Myocyte (in vitro differentiated cells): ENCODE measurements at regions not wholly inside any gene's neighbourhood (a gene's known extent, or its start where the extent isn't known, plus 50 kb on each side); places are given as distances from the start of the nearest gene placed in this dataset.

Experiments
- DNase-seq: peaks from one replicate; pipeline ENCODE4 v3.0.0-alpha.2; 2012; ENCODE audit warnings: low read depth

DNA sequence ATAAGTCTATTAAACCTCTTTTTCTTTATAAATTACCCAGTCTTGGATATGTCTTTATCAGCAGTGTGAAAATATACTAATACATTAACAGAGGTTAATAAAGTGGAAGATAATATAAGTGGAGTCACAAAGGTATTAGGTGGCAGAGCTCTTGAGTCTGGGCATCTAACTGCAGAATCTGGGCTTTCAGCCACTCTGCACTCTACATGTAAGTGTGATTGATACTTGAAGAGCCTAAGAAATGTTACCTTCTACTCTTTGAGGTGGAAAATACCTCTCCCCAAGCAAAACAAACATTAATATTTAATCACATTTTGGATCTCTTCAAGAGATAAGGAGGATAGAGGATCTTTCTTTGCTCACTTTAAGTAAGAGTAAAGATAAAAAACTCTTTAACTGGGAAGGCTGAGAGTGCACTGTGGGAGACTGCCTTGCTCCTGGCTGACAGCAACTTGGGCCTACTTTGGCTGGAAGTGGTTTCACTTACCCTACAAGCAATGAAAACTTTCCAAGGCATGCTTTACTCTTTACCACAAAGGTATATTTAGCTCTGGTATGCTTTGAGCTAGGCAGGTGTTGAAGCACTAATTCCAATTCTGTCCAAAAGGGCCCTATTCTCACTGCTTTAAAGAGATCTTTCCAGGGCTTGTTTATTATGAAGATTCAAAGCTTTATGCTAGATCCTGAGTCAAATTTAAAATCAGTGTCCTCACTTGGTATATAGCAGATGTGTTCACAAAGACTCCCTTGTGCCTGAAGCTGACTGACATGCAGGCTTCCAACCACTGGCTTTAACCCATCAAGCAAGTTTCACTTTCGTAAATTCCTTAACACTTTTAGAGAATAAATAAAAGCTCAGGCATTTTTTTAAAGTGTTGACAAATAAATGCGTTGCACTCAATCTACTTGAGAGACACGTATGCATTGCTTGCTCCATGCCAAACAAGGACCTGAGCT, 245.3 kb upstream of the ZP4 start:
- DNase-seq, result peak; percentile 21

DNA sequence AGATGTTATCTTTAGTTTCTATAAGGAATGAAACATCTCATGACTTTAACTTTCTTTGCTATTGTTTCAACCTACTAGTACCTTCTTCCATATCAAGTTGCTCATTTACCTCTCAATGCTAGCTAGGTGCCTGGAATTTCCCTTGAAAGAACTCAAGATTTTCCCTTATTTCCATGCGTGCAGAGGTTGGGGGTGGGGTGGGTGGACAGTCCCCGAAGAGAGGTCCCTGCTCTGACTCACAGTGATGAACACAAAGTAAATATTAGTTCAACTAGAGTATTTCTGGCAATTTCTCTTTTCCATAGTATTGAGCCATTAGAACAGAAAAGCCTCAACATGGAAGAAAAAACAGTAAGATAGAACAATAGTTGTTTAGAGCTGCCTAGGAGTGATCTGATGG, 239.0 kb upstream of the ZP4 start:
- no peak for DNase-seq

DNA sequence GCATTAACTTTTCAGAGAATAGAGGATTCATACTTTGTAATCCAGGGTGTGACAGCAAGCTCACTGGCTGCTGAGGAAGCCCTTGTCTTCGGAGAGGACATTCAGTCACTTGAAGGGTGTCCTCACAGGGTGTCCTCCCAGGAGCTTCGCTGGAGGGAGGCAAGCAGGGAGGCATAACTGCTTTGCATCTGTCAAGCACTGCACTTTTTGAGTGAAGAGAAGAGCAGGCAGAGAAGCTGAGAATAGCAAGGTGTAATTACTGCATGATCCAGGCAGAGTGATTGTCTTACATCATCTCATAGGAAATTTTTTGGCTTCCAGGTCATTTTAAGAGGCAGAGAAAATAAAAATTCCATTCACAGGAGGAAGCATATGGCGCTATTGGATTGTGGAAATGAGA, 232.5 kb upstream of the ZP4 start:
- DNase-seq, result no peak

DNA sequence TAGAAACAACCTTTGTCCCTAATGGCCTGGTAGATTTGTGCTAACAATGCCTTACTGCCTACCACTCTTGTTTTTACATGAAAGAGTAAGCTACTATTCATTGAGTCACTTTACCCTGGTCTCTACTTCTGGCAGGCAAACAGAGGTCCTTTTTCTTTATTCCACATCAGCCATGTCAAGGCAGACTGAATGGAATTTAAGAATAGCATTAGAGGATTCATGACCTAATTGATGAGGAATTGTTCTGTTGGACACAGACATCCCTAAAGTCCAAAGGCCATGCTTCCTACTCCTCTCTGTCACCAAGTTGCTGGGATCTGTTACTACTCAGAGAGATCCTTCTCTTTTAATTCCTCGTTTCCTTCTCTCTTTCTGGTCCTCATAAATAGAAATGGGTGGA, 229.1 kb upstream of the ZP4 start:
- no peak for DNase-seq

DNA sequence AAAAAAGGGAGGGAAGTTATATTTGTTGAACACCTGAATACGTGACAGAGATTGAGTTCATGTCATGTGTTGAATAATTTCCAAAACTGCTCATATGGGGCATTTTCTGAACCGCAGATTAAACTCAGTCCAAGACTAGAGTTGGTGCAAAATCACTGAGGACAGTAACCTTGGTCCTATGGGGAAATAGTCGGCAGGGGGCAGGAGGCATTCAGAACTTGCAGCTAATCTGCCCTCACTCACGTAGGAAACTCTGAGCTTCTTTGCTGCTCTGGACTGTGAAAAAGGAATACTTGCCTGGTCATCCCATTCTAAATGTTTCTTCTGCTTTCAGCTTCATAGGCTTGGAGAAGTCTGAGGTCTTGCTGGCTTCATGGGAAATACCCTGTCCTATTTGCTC, 228.3 kb upstream of the ZP4 start:
- no peak for DNase-seq

DNA sequence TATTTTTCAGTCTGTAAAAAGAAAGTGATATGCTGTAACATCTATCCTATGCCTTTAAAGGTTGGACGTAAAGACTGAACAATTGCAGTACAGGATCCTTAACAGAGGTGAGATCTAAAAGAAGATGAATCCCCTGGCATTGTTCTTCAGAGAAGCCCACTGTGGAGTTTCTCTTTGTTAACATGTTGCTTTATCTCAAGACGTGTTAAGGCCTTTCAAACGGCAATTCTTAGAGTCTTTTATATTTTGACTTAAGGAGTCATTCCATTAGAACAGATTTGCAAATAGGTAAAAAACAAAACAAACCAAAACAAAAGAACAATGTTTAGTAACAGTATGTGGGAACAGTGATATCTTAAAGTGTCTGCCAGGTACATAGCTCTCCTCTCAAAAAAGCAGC, 225.1 kb upstream of the ZP4 start:
- DNase-seq, result no peak

DNA sequence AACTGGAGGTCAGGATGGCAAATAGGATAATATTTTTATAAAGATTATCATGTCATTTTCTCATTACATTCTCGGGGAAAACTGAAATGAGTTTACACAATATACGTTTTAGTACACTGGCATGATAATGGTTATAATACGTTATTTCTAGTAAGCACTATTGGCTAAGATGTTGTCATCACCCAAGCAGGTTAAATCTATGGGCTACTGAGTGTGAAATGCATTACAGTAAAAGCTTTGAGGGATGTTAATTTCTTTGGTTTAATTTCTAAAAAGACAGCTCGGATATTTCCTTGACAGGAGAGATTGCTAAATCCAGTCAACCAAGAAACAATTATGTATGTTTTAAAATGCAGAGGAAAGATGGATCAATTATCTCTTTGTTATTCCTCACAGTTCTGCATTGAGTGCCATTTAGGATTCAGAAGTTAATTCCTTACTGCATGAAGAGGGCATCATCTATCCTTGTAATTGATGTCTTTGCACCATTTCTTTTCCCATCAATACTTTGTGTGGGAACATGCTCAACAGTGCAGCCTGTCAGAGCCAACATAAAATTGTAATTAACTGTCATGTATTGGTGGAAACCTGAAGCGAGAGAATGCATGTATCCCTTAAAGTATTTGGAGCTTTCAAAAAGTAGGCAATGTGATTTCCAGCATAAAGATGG, 222.4 kb upstream of the ZP4 start:
- DNase-seq, result no peak

DNA sequence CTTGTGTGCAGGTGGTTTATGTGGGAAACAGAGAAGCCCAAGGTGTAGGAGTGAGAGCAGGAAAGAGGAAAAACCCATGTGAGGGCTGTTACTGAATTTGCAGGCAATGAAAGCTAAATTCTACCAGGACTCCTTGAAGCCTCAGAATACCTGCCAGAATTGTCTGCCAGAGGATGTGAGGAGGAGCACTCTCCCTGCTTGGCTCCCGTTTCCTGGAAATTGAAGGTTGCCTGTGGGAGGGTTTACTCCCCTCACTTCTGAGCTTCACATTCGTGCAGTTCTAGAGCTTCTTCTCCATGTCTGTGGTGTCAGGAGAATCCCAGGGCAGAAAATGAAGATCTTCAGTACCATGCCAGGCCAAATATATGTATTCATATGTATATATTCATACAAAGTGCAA, 220.8 kb upstream of the ZP4 start:
- DNase-seq, result no peak

DNA sequence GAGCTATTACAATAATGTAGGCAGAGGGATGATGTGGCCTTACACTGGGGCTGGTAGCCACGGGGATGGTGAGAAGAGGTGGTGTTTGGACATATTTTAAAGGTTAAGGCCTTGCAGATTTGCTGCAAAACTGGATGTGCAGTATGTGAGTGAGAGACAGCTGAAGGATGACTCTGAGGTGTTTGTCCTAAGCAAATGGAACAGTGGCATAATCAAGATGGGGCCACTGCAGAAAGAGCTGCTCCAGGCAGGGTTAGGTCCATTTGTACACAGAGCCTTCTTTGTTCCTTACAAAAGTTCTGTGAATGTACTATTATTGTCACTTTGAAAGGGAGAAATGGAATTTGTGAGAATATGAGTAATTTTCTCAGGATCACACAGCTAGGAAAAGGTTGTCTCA, 220.4 kb upstream of the ZP4 start:
- DNase-seq, result no peak

DNA sequence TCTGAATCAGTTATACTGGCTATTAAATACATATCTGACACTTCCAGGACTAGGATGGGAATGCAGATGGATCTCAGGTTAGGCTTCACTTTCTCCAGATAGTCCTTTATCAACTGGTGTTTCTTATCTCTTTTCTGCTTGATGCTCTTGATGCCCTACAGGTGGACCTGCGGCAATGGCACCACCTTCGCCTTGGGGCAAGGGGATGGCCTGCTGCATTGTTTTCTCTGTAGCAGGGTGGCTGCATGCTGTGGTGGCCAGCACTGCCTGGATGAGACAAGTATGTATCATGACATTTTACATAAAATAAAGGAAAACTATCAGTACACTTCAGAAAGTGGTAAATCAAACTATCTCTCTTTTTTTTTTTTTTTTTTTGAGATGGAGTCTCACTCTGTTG, 217.7 kb upstream of the ZP4 start:
- no peak for DNase-seq

DNA sequence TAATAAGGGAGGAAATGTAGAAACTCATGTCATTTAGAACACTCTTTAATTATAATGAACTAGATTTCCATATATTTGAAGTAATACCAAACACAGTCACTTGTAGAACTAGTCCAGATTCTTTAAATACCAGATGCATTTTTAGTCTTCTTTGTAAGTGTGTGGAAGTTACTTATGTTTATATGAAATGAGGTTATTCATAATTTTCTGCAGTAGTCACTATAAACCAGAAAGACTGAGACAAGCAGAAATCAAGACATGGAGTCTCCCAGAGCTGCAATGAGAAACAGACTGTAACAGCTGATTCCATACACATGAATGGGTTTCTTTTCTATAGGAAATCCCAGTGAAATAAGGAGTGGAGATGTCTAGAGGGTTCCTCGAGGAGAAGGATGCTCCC, 216.6 kb upstream of the ZP4 start:
- no peak for DNase-seq

DNA sequence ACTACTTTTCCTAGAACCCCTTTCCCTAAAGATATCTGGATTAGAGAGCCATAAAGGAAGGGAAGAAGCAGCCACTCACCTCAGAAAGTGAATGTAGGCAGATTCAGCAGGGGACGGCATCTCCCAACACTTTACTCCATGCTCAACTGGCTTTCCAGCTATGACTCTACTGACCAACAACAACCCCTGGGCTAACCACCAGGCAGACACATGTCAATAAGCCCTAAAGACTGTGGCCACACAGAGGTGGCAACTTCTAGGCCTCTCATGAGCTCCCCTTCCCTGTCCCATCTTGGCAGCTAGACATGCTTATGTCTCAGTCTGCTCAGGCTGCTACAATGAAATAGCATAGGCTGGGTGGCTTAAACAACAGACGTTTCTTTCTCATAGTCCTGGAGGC, 214.0 kb upstream of the ZP4 start:
- DNase-seq, result no peak

DNA sequence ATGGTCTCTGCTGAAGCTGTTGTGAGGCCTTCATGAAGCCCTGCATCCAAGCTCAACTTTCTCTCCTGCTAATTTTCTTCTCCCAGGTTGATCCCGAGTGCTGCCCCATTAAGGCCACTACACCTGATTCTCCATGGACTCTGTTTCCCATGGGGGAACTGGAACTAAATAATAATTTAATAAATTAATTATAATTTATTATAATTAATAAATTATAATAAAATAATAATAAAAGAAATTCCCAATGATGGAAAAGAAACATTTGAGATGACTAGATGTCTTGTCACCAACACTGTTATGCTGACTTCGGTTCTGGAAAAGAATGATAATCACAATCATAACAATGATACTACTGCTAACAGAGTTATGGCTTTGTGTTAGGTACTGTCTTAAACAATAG, 211.2 kb upstream of the ZP4 start:
- DNase-seq, result no peak

DNA sequence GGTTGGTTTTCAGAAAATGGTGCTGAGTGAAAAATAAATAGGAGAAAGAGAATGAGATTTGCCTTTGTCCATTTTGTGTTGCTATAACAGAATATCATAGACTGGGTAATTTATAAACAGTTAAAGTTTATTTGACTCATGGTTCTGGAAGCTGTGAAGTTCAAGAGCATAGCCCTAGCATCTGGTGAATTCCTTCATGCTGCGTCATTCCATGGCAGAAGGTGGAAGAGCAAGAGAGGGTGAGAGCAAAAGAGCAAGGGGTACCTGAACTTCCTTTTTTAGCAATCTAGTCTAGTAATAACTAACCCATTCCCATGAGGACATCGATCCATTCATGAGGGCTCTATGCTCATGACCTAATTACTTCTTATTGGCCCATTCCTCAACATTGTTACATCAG, 209.1 kb upstream of the ZP4 start:
- no peak for DNase-seq

DNA sequence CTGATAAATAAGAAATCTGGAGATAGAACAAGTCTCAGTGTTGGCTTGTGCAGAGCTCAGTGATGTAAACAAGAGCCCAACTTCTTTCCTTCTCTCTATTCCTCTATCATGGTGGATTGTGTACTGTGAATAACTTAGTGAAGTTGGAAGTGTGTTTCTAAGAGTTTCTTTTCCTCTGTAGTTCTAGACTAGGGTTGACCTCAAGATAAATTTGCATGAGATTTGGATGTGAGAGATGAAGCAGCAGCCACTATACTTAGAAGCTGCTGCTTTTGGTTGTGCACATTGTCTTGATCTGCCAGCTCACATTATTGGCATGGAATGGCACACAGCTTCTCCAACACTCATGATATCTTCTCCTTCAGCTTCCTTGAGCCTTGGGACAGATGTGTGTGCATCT, 198.9 kb upstream of the ZP4 start:
- no peak for DNase-seq

DNA sequence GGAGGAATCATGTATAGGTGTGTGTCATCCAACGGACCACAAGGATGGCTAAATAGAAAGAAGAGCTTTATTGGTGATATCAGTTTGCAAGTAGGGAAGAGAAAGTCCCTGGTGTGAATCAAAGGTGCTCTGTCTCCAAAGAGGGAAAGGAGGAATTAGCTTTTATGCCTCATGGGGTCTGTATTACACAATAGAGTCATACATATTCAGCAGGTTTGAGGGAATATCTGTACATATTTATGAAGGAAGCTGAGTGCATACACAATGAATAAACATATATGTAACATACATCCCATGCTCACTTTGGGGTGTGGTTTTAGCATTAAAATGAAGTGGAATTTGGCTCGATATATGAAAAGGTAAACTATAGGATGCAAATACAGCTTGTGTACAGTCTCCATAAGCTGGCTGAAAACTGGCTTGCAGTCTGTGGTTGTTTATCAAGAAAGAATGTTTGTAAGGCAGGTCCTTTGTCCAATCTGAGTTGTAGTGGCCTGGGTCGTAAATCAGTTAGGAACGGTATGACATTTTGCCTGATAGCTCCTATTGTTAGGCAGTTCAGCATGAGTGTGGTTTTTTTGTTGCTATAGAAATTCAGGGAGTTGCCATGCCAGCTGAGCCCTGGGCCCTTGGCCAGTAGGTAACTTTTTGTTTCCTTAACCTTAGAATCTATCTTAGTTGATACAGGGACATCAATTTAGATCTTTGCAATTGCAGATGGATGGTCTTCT, 198.0 kb upstream of the ZP4 start:
- DNase-seq, result no peak

DNA sequence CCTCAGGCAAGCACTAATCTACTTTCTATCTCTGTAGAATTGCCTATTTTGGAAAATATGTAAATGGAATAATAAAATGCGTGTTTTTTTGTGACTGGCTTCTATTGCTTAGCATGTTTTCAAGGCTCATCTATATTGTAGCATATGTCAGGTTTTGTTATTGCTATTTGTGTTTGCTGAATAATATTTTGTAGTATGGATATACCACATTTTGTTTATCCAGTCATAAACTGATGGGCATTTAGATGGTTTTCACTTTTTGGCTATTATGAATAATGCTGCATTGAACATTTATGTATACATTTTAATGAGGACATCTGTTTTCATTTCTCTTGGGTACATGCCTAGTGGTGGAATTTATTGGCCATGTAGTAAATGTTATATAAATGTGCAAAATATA, 183.3 kb upstream of the ZP4 start:
- no peak for DNase-seq

DNA sequence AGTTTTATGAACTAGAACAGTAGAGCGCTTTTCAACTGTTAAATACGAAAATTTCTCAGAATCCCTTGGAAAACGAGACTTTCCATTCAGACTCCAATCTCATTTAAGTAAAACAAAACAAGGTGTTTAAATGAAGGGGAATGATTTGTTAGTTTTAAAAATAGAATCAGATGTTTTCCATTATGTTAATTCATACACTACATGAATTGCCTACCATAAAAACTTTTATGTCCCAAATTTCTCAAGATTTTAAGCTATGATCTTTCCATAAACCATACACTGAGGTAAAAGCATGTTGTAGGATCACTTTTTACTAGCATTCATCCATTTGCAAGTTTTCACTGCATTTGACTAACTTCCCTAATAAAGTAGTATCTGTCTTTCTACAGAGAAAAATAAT, 180.3 kb upstream of the ZP4 start:
- DNase-seq, result no peak

DNA sequence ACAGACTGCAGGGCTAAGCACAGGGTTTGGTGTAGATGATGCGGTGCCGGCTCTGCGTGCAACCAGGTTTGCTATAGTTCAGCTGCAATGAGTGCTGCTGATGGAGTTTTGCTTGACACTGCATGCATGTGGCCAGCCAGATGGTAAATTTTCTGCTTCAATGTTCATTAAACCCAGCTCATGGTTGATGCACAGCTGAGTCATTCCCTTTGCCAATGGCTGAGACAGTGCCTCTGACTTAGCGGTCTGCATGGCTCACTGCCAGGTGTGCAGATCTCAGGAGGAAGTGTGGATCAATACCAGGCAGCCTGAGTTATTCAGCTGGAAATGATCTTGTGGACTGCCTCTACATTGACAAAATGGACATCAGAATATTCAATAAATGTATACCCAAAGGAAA, 172.7 kb upstream of the ZP4 start:
- no peak for DNase-seq

DNA sequence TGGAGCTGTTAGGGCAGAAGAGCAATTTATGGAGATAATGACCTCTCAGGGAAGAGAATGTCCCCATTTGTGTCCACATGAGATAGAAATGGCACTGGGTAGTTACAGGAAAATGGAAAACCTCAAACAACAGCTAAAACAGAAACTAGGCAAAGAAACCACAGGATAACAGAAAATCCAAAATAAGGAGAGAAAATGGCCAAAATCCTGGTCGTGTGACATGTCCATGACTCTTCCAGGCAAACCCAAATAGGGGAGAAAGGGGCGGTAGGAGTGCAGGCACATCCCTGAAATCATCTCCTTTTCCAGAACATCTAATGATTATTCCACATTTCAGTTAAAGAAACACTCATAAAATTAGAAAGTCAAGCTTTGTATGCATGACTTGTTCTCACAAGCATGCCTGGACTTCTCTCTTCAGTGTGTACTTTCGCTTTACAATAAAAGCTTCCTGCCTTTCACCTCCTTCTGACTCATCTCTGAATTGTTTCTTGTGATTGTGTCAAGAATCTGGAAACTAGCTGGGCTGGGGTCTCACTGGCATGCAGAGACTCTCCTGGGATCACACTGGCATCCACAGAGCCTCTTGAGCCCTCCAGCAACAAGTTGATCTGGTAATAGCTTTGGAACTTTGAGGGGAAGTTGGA, 171.4 kb upstream of the ZP4 start:
- DNase-seq, result no peak

DNA sequence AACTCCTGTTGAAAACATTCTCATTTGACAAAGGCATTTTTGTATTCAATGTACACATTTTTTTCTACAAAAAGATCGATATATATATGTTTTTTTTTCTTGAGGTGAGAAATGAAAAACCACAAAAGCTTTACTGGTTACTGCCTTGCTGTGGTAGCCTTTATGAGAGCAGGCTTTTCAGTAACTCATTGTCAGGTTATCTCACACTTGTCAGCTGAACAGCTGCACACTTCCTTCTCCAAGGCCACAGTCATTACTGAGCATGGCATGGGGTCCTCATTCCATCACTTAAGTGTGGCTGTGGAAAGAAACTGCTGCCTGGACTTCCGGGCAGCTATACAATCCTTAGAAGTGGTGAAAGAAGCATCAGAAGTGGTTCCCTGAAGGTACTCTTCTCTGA, 169.3 kb upstream of the ZP4 start:
- peak; percentile 45 for DNase-seq
